Parathyroid adenoma (tissue), 2 donors: ENCODE measurements at regions not wholly inside any gene's neighbourhood (a gene's known extent, or its start where the extent isn't known, plus 50 kb on each side); places are given as distances from the start of the nearest gene placed in this dataset.

Experiments used
- H2AFZ ChIP-seq: fragments of 300-600 bp; sonication (generic); one replicate; pipeline ENCODE4 v1.7.0; 2017; ENCODE audit warnings: antibody characterized with exemption, mild to moderate bottlenecking
- H3K27ac ChIP-seq: fragments of 300-600 bp; sonication (generic); one replicate; pipeline ENCODE4 v1.7.0; 2017
- H3K27me3 ChIP-seq: fragments of 300-600 bp; sonication (generic); one replicate; pipeline ENCODE4 v1.7.0; 2017; ENCODE audit warnings: low read length; ENCODE audit not compliant: control insufficient read depth, insufficient read depth
- H3K36me3 ChIP-seq: fragments of 300-600 bp; sonication (generic); one replicate; pipeline ENCODE4 v1.7.0; 2017; ENCODE audit warnings: low read length; ENCODE audit not compliant: control insufficient read depth, insufficient read depth
- H3K4me1 ChIP-seq: fragments of 300-600 bp; sonication (generic); one replicate; pipeline ENCODE4 v1.7.0; 2017; ENCODE audit warnings: control low read depth
- H3K4me2 ChIP-seq: fragments of 300-600 bp; sonication (generic); one replicate; pipeline ENCODE4 v1.7.0; 2017; ENCODE audit warnings: low read length
- H3K4me3 ChIP-seq: fragments of 300-600 bp; sonication (generic); one replicate; pipeline ENCODE4 v1.7.0; 2017; ENCODE audit warnings: low read depth, low read length
- H3K79me2 ChIP-seq: fragments of 300-600 bp; sonication (generic); one replicate; pipeline ENCODE4 v1.7.0; 2017; ENCODE audit warnings: control low read depth
- H3K9ac ChIP-seq: fragments of 300-600 bp; sonication (generic); one replicate; pipeline ENCODE4 v1.7.0; 2017; ENCODE audit warnings: mild to moderate bottlenecking
- H3K9me3 ChIP-seq: fragments of 300-600 bp; sonication (generic); one replicate; pipeline ENCODE4 v1.7.0; 2017; ENCODE audit warnings: low read length; ENCODE audit not compliant: control insufficient read depth
- TF ChIP-seq, protein P1 (sequence below): fragments of 300-600 bp; sonication (generic); IDR thresholded peaks from one replicate; pipeline ENCODE4 v1.7.0; 2017; ENCODE audit warnings: antibody characterized with exemption, mild to moderate bottlenecking
- donor health status: primary hyperparathyroidism.

GRCh38 chr2:41881249-41881648, 166.6 kb upstream of the PKDCC start:
- no peaks in the 10 kb centered on the region for H3K4me1 ChIP-seq
- H3K36me3 ChIP-seq: no peaks in the 10 kb centered on the region
- no peaks in the 10 kb centered on the region for H3K79me2 ChIP-seq
- no peak overlapping the region for H3K9ac ChIP-seq
- H3K27ac ChIP-seq: no peak overlapping the region
- no peak overlapping the region for H3K4me3 ChIP-seq
- no peak overlapping the region for H3K4me2 ChIP-seq
- TF ChIP-seq, protein P1, sequence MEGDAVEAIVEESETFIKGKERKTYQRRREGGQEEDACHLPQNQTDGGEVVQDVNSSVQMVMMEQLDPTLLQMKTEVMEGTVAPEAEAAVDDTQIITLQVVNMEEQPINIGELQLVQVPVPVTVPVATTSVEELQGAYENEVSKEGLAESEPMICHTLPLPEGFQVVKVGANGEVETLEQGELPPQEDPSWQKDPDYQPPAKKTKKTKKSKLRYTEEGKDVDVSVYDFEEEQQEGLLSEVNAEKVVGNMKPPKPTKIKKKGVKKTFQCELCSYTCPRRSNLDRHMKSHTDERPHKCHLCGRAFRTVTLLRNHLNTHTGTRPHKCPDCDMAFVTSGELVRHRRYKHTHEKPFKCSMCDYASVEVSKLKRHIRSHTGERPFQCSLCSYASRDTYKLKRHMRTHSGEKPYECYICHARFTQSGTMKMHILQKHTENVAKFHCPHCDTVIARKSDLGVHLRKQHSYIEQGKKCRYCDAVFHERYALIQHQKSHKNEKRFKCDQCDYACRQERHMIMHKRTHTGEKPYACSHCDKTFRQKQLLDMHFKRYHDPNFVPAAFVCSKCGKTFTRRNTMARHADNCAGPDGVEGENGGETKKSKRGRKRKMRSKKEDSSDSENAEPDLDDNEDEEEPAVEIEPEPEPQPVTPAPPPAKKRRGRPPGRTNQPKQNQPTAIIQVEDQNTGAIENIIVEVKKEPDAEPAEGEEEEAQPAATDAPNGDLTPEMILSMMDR: no peak
- H3K27me3 ChIP-seq: no peaks in the 10 kb centered on the region
- no peaks in the 10 kb centered on the region for H3K9me3 ChIP-seq
- H2AFZ ChIP-seq: no peak overlapping the region

- H3K4me3 ChIP-seq: no peak overlapping the region
- no peak overlapping the region for H2AFZ ChIP-seq
- H3K79me2 ChIP-seq: no peaks in the 10 kb centered on the region
- H3K27ac ChIP-seq: no peak overlapping the region
- H3K9me3 ChIP-seq: no peaks in the 10 kb centered on the region
- no peaks in the 10 kb centered on the region for H3K36me3 ChIP-seq
- H3K4me2 ChIP-seq: no peak overlapping the region
- H3K4me1 ChIP-seq: no peaks in the 10 kb centered on the region
- no peak overlapping the region for H3K9ac ChIP-seq
- TF ChIP-seq, protein P1: no peak
- no peaks in the 10 kb centered on the region for H3K27me3 ChIP-seq
Measured at GRCh38 chr2:41884718-41885117, 163.1 kb upstream of the PKDCC start.

DNA sequence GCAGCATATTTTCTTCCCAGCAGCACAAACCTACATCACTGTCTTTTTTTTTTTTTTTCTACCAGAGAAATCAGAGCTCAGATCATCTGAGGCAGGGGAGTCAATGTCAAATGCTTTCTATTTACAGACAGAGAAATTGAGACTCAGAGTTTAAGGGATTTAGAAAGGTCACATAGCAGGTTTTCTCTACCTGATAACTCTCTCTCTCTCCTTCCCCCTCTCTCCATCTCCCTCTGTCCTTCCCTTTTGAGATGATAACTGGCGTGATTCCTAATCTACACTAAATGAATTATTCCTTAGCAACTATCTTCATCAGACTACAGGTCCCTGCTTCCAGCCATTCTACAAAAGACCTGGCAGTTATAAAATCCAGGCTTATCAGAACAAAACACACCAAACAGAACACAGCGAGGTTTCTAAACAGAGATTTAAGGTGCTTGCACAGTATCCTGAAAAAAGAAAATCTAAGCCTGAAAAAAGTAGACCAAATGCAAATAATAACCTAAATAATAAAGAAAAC, 161.6 kb upstream of the PKDCC start:
- no peak overlapping the region for H3K27ac ChIP-seq
- no peaks in the 10 kb centered on the region for H3K36me3 ChIP-seq
- H3K4me3 ChIP-seq: no peak overlapping the region
- H2AFZ ChIP-seq: peak overlapping the region; percentile 54
- no peak overlapping the region for H3K9ac ChIP-seq
- H3K4me2 ChIP-seq: no peak overlapping the region
- no peaks in the 10 kb centered on the region for H3K79me2 ChIP-seq
- H3K4me1 ChIP-seq: no peaks in the 10 kb centered on the region
- no peaks in the 10 kb centered on the region for H3K27me3 ChIP-seq
- H3K9me3 ChIP-seq: no peaks in the 10 kb centered on the region
- TF ChIP-seq, protein P1: no peak

GRCh38 chr2:41886757-41887156, 161.1 kb upstream of the PKDCC start:
- H3K9ac ChIP-seq: no peak overlapping the region
- no peak overlapping the region for H3K4me2 ChIP-seq
- no peak overlapping the region for H3K27ac ChIP-seq
- H3K27me3 ChIP-seq: no peaks in the 10 kb centered on the region
- no peaks in the 10 kb centered on the region for H3K4me1 ChIP-seq
- peak overlapping the region; percentile 54 for H2AFZ ChIP-seq
- no peaks in the 10 kb centered on the region for H3K9me3 ChIP-seq
- H3K4me3 ChIP-seq: no peak overlapping the region
- H3K79me2 ChIP-seq: no peaks in the 10 kb centered on the region
- no peaks in the 10 kb centered on the region for H3K36me3 ChIP-seq
- TF ChIP-seq, protein P1: no peak

DNA sequence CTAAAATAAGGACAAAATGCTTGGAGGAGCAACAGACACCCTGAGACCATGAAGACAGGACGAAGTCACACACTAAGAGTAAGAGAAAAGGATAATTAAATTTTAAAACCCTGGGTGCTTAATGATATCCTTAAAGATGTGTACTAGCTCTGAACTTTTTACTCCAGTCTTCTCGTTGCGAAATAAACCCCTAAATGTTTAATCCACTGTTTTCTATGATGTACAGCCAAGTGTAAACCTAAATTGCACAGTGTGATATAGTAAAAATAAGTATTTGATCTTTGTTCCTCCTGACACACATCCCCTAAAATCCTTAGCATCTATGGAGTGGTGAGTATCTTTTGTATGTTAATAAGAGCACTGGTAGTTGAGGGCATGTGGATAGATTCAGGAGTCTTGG, 157.5 kb upstream of the PKDCC start:
- TF ChIP-seq, protein P1: no peak

More for the DNA sequence above, 157.5 kb upstream of the PKDCC start:
- Histone ChIP-seq H3K4me1 (no peaks in the 10 kb centered on the region), H3K27me3 (no peaks in the 10 kb centered on the region), H3K27ac (no peak overlapping the region), H3K4me2 (no peak overlapping the region), H3K4me3 (no peak overlapping the region), H3K36me3 (no peaks in the 10 kb centered on the region), H3K9ac (no peak overlapping the region), H3K9me3 (no peaks in the 10 kb centered on the region), H2AFZ (no peak overlapping the region), H3K79me2 (no peaks in the 10 kb centered on the region)
